ENCODE measurements at regions not wholly inside any gene's neighbourhood (a gene's known extent, or its start where the extent isn't known, plus 50 kb on each side); places are given as distances from the start of the nearest gene placed in this dataset.

DNA sequence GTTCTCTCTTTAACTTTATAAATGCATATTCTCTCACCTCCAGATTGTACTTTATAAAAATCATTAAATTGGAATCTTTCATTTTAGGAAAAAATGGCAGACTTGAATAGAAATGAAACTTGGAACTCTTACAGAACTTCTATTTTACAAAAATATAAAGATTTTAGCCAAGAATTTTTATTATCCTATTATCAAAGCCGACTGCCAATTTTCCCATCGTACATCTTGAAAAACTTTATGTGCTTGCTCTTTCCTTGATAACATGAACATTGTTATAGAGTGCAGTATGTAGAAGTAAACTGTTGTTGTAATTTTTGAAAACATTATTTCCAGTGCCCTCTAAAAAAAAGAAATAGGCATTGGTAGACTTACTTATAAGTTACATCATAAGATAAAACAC, 475.7 kb upstream of the REG3G start:
- no peaks in the 10 kb centered on the region for H3K36me3 Mint-ChIP-seq (ENCODE audit: low read depth)
- H3K9me3 Mint-ChIP-seq: peaks cover 6% of the 10 kb centered on the region
- no peak overlapping the region for H3K4me3 Mint-ChIP-seq
- POLR2A ChIA-PET: no interaction called here
- H3K27ac Mint-ChIP-seq: no peak overlapping the region
- no peak for DNase-seq
- H3K4me1 Mint-ChIP-seq: no peaks in the 10 kb centered on the region
- CTCF ChIA-PET: no interaction called here
- no peaks in the 10 kb centered on the region for H3K27me3 Mint-ChIP-seq

DNA sequence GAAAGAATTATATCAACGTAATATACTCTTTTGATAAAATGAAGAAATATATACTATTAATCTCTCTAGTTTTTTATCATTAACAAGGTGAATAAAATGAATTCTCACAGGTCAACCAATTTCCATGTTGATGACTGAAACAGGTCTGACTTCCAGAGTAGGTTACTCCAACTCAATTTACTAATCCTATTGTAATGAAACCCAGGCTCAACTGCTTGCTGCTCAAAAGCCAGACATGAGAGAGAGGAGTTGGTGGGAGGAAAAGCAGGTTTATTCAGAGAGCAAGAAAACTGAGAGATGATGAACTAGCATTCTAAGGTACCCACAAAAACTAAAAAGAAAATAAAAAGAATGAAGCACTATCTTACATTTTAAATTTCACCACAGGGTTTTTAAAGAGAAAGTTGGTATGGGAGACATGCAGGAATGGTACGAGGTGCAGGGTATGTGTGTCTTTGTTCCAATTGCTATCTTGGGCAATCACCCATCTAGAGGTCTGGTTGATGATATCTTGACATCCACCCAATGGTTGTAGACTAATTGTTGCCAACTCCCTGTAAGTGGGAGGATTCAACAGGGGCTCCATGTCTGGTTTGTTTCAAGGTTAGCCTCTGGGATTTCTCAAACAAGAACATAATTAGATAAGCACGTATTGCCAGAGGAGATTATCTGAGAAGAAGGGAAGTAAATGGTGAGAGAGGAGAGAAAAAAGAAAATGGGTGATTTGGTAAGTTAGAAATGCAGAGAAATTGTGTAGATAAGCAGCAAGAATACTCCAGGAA, 471.4 kb upstream of the REG3G start:
- no peaks in the 10 kb centered on the region for H3K4me1 Mint-ChIP-seq
- no peak overlapping the region for H3K4me3 Mint-ChIP-seq
- CTCF ChIA-PET: no interaction called here
- H3K27ac Mint-ChIP-seq: no peak overlapping the region
- no peak for DNase-seq
- H3K36me3 Mint-ChIP-seq (ENCODE audit: low read depth): no peaks in the 10 kb centered on the region
- no peaks in the 10 kb centered on the region for H3K9me3 Mint-ChIP-seq
- POLR2A ChIA-PET: no interaction called here
- no peaks in the 10 kb centered on the region for H3K27me3 Mint-ChIP-seq

DNA sequence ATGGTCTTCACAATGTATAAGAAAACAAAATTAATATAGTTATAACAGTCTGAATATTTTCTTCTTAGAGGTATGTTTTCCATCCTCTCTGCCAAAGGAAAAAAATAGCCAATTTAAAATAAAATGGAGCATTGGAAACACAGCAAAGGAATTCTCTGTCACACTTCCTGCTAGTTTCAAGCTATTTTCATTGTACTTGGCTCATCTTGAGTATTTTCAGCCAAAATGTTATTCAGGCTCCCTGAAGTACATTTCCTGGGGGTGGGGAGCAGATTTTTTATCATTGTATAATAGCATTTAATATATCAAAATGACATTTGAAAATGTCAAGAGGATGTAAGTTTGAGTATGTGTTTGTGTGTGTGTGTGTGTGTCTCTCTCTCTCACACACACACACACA, 463.6 kb upstream of the REG3G start:
- Mint-ChIP-seq H3K27ac (no peak overlapping the region), H3K9me3 (peaks cover 3% of the 10 kb centered on the region), H3K4me1 (no peaks in the 10 kb centered on the region), H3K36me3 (ENCODE audit: low read depth) (no peaks in the 10 kb centered on the region), H3K4me3 (no peak overlapping the region), H3K27me3 (no peaks in the 10 kb centered on the region)
- CTCF ChIA-PET: interaction anchor here (0.7 kb wide), 1 partner anchor 1646 kb away, joined by 3 read pairs; no protein-coding TSS in a partner anchor
- POLR2A ChIA-PET: no interaction called here
- no peak for DNase-seq

DNA sequence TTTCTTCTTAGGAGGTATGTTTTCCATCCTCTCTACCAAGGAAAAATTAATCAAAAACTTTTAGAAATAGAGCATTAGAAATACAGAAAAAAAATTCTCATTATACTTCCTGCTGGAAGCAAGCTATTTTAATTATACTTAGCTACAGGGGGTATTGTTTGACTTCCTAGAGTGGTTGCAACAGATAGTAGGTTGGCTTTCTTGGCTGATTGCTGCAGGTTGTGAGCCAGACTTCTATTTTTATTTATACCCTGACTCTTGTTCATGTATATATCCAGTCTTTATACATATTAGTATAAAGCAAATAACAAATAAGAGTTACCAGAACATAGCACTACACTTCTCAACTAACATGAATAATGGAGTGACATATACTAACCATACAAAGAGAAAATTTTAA, 460.8 kb upstream of the REG3G start:
- CTCF ChIA-PET: no interaction called here
- Mint-ChIP-seq H3K4me3 (no peak overlapping the region), H3K9me3 (peaks cover 6% of the 10 kb centered on the region), H3K4me1 (no peaks in the 10 kb centered on the region), H3K27me3 (no peaks in the 10 kb centered on the region), H3K36me3 (ENCODE audit: low read depth) (no peaks in the 10 kb centered on the region), H3K27ac (no peak overlapping the region)
- no peak for DNase-seq
- POLR2A ChIA-PET: no interaction called here

DNA sequence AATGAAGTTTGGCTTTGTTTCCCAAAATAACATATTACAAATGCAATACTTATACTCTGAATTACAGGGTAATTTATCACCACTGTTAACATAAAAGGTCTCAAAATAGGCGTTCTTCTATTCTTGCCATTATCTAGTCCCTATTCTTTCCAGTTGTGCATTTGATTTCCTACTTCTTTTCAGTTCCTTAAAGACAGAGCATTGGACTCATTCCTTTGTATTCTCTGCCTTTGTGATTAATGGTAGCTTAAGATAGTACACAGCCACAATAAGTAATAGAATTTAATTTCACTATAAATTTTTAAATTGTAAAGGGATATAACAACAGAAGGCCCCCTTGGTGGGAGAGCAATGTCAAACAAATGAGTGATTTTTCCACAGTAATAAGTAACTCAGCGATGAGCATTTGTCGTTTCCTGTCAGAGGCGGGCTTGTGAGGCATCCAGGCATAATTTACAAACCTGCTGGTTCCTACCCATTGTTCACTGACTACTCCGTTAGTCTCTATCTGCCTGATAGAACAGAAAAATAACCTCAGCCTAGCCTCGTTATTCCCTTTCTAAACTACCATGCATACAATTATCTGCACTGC, 456.6 kb upstream of the REG3G start:
- CTCF ChIA-PET: no interaction called here
- DNase-seq: no peak
- no peak overlapping the region for H3K4me3 Mint-ChIP-seq
- H3K36me3 Mint-ChIP-seq (ENCODE audit: low read depth): no peaks in the 10 kb centered on the region
- peaks cover 6% of the 10 kb centered on the region for H3K9me3 Mint-ChIP-seq
- H3K27me3 Mint-ChIP-seq: no peaks in the 10 kb centered on the region
- H3K27ac Mint-ChIP-seq: no peak overlapping the region
- POLR2A ChIA-PET: no interaction called here
- H3K4me1 Mint-ChIP-seq: no peaks in the 10 kb centered on the region

DNA sequence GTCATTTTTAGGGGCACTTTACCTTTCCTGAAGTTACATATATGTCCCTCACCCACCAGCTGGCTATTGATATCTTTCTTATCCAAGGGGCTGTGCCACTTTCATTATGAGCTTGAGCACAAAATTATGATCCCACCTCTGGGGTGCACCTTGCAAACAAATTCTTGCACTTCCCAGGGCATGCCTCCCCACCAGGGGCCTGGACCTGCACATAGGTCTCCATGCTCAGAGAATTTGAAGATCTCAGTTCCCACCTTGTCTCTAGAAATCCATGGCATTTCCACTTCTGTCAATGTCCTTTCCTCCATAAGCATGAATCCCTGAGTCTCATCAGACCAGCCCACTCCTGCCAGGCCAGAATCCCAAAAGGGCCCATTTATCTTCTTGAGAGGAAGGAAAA, 449.1 kb upstream of the REG3G start:
- Mint-ChIP-seq H3K27ac (no peak overlapping the region), H3K9me3 (no peaks in the 10 kb centered on the region), H3K4me3 (no peak overlapping the region), H3K4me1 (no peaks in the 10 kb centered on the region), H3K27me3 (no peaks in the 10 kb centered on the region), H3K36me3 (ENCODE audit: low read depth) (no peaks in the 10 kb centered on the region)
- POLR2A ChIA-PET: no interaction called here
- no peak for DNase-seq
- CTCF ChIA-PET: no interaction called here

DNA sequence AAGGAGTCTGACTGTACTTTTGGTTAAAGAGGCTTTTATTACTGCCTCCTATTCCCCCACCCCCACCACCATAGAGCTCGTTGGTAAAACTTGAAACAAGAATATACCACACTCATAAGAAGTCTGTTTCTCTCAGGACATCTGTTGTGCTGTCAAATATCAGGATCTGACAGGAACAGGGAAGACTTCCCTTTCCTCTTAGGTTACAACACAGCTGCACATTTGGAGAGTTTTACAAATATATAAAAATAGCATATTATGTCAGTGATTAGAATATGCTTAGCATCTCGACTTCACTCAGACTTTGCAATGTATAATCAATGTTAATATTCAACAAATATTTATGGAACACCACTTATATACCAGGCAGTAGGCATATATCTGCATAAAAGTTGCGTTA, 439.6 kb upstream of the REG3G start:
- POLR2A ChIA-PET: no interaction called here
- no peak overlapping the region for H3K4me3 Mint-ChIP-seq

DNA sequence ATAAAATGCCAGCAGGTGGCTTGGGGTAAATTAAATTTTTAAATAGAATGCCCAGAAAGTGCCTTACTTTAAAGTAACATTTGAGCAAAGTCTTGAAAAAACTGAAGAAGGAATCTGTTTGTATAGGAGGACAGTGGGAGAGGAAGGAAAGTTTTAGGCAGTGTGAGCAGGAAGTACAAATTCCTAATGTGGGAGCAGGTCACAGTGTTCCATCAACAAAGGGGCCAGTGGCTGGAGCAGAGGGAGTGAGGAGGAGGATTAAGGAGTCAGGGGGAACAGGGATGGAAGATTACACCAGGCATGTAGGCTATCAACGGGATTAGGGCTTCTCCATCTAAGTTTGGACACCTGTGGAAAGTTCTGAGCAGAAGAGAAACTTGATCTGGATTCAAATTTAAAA, 439.2 kb upstream of the REG3G start:
- H3K4me3 Mint-ChIP-seq: no peak overlapping the region
- no peaks in the 10 kb centered on the region for H3K9me3 Mint-ChIP-seq
- POLR2A ChIA-PET: no interaction called here
- no peaks in the 10 kb centered on the region for H3K36me3 Mint-ChIP-seq (ENCODE audit: low read depth)
- H3K27me3 Mint-ChIP-seq: no peaks in the 10 kb centered on the region
- H3K27ac Mint-ChIP-seq: no peak overlapping the region
- CTCF ChIA-PET: no interaction called here
- H3K4me1 Mint-ChIP-seq: no peaks in the 10 kb centered on the region
- DNase-seq: no peak

More for the DNA sequence above, 439.6 kb upstream of the REG3G start:
- Mint-ChIP-seq H3K27me3 (no peaks in the 10 kb centered on the region), H3K27ac (no peak overlapping the region), H3K9me3 (no peaks in the 10 kb centered on the region), H3K36me3 (ENCODE audit: low read depth) (no peaks in the 10 kb centered on the region), H3K4me1 (no peaks in the 10 kb centered on the region)
- no peak for DNase-seq
- CTCF ChIA-PET: no interaction called here

DNA sequence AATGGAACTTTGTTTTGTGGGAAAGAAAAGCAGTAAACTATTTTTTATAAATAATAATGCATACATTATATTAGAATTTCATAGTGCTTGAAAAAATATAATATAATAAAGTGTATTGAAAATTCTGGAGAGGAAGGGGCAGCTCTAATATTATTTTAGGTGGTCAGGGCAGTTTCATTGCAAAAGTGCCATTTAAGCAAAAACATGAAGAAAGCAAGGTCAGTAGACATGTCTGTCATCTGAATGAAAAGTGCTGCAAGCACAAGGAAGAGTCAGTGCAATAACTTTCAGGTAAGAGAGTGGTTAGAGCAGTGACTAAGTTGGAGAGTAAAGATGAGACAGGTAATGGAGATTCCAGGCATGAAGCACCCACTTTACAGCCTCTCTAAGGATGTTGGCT, 435.6 kb upstream of the REG3G start:
- Mint-ChIP-seq H3K36me3 (ENCODE audit: low read depth) (no peaks in the 10 kb centered on the region), H3K27me3 (no peaks in the 10 kb centered on the region), H3K27ac (no peak overlapping the region), H3K4me3 (no peak overlapping the region), H3K4me1 (no peaks in the 10 kb centered on the region), H3K9me3 (no peaks in the 10 kb centered on the region)
- CTCF ChIA-PET: interaction anchor here (0.6 kb wide), 1 partner anchor 1844 kb away, joined by 3 read pairs; no protein-coding TSS in a partner anchor
- POLR2A ChIA-PET: no interaction called here
- DNase-seq: no peak

DNA sequence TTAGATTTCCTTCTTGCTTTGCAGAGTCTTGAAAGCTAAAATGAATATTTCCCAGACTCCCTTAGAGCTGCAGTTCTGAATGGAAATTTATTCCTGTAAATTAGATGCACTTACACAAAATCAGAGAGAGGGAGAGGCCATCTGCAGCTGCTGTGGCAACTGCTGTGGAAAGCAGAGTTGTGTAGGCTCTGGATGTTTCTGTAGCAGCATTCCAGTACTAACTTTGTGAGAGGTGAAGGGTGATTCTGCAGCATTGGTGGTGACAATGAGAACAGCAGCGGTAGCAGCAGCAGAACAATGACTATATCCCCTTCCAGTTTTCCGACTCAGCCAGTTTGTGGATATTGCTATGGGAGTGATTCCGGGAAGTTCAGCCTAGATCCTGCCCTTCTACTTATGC, 433.0 kb upstream of the REG3G start:
- POLR2A ChIA-PET: no interaction called here
- H3K4me3 Mint-ChIP-seq: no peak overlapping the region
- no peaks in the 10 kb centered on the region for H3K4me1 Mint-ChIP-seq
- H3K27ac Mint-ChIP-seq: no peak overlapping the region
- no peaks in the 10 kb centered on the region for H3K36me3 Mint-ChIP-seq (ENCODE audit: low read depth)
- H3K9me3 Mint-ChIP-seq: peaks cover 3% of the 10 kb centered on the region
- DNase-seq: no peak
- H3K27me3 Mint-ChIP-seq: no peaks in the 10 kb centered on the region
- CTCF ChIA-PET: no interaction called here

DNA sequence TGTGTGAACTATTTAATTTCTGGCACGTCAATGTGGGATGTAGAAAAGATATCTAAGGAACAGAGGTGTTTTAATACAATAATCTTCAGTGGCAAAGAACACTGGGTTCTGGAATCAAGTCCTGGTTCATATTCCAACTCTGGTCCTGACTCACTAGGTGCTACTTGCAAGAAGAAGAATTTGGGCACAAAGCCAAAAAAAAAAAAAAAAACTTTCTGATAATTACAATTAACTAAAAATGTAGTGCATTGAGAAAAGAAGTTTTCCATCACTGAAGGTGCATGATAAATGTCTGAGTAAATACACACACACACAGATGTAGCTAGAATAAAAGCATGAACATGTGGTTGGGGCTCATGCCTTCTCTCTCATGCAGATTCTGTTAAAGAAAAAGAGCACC, 424.4 kb upstream of the REG3G start:
- no peak for DNase-seq
- Mint-ChIP-seq H3K27ac (no peak overlapping the region), H3K9me3 (no peaks in the 10 kb centered on the region), H3K4me3 (no peak overlapping the region), H3K4me1 (no peaks in the 10 kb centered on the region), H3K36me3 (ENCODE audit: low read depth) (no peaks in the 10 kb centered on the region), H3K27me3 (no peaks in the 10 kb centered on the region)
- ChIA-PET CTCF (no interaction called here), POLR2A (no interaction called here)

DNA sequence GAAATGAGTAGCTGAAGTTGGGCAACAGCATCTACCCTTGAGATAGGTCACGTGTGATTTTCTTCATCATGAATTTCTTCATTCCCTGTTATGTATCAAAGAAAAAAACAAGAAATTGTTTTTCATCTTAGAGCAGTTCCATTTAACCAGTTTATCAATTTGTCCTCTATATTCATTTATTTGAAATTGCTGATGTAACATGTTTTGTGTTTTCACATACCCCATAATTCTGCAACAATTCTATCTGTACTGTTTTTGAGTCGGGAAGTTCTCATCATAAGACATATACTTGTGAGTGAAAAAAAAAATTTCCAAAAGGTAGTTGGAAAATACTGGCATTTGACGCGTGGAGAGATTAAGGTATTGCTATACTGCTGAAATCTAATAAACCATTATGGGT, 422.6 kb upstream of the REG3G start:
- H3K4me3 Mint-ChIP-seq: no peak overlapping the region
- POLR2A ChIA-PET: no interaction called here
- CTCF ChIA-PET: no interaction called here

DNA sequence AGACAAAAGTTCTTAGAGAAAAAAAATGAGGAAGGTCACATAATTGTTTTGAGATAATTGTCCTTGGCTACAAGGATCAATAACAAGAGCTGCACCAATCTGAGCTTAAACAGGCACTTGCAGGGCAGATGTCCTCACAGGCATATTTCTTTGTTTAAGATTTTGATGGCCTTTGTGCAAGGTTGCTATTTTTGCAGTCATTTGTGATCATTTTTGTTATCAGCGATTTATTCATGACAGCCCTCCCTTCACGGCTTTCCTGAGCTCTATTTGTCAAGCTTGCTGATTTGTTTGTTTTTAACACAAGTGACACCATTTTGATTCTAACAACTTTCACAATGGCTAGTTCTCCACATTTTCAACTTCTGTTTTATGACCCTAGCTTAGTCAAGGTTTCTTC, 418.6 kb upstream of the REG3G start:
- H3K4me1 Mint-ChIP-seq: no peaks in the 10 kb centered on the region
- H3K9me3 Mint-ChIP-seq: no peaks in the 10 kb centered on the region
- no peak overlapping the region for H3K27ac Mint-ChIP-seq
- H3K4me3 Mint-ChIP-seq: no peak overlapping the region
- no peaks in the 10 kb centered on the region for H3K36me3 Mint-ChIP-seq (ENCODE audit: low read depth)
- H3K27me3 Mint-ChIP-seq: no peaks in the 10 kb centered on the region
- CTCF ChIA-PET: no interaction called here
- POLR2A ChIA-PET: no interaction called here
- DNase-seq: no peak

More for the DNA sequence above, 422.6 kb upstream of the REG3G start:
- no peaks in the 10 kb centered on the region for H3K4me1 Mint-ChIP-seq
- H3K36me3 Mint-ChIP-seq (ENCODE audit: low read depth): no peaks in the 10 kb centered on the region
- H3K27ac Mint-ChIP-seq: no peak overlapping the region
- H3K27me3 Mint-ChIP-seq: no peaks in the 10 kb centered on the region
- no peak for DNase-seq
- no peaks in the 10 kb centered on the region for H3K9me3 Mint-ChIP-seq

DNA sequence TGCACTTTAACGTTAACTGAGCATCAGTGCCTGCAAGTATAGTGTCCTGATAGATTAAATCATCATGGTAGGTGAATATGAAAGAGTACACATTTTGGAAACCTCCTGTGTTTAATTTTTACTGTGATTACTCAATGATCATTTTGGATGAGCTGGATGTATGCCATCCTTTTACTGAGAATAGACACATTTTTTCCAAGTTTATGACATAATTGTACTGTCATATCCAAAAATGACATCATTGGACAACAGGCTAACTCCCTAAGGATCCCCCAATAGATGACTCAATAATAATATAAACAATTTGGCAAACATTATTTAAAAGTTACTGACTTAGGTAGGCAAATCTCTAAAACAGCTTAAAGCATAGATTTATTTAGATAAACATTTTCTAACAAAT, 410.8 kb upstream of the REG3G start:
- ChIA-PET CTCF (no interaction called here), POLR2A (no interaction called here)
- Mint-ChIP-seq H3K27me3 (no peaks in the 10 kb centered on the region), H3K4me1 (no peaks in the 10 kb centered on the region), H3K36me3 (ENCODE audit: low read depth) (no peaks in the 10 kb centered on the region), H3K4me3 (no peak overlapping the region), H3K27ac (no peak overlapping the region), H3K9me3 (no peaks in the 10 kb centered on the region)
- DNase-seq: no peak

Data from activated CD4-positive, alpha-beta T cell treated with anti-CD3 and anti-CD28 coated beads, Interleukin-2, amount 10 ng/mL, durations not matched to agents 7 days and 5 days (primary cell).